CD14-positive monocyte (primary cell): ENCODE measurements at regions not wholly inside any gene's neighbourhood (a gene's known extent, or its start where the extent isn't known, plus 50 kb on each side); places are given as distances from the start of the nearest gene placed in this dataset.

Experiments used
- DNase-seq, 3 donors: peaks; one replicate each; pipeline ENCODE4 v3.0.0-alpha.2; 2011 to 2022
- H2AFZ ChIP-seq: 2 replicates; pipeline ENCODE4 v1.6.0; 2012; ENCODE audit warnings: mild to moderate bottlenecking, low read depth, low read length, inconsistent platforms; ENCODE audit not compliant: insufficient read depth, poor library complexity, severe bottlenecking
- H3K27ac ChIP-seq, 2 donors: 1 replicate in 1 of 2; 2 replicates in 1 of 2; pipeline ENCODE4 v1.5.1; 2012 to 2013; ENCODE audit warnings: low read length in 2 of 2, control low read depth in 1 of 2, inconsistent platforms in 1 of 2, low read depth in 1 of 2, mild to moderate bottlenecking in 1 of 2
- H3K27me3 ChIP-seq, 2 donors: one replicate each; pipeline versions ENCODE4 v1.6.0 to v1.6.1; 2011 to 2013; ENCODE audit warnings: low read length in 2 of 2; ENCODE audit not compliant: control insufficient read depth in 2 of 2, insufficient read depth in 2 of 2
- H3K36me3 ChIP-seq, 2 donors: replicated peaks in 1 of 2; 1 replicate in 1 of 2; 2 replicates in 1 of 2; pipeline versions ENCODE4 v1.5.1 to v1.6.1; 2012 to 2013; ENCODE audit warnings: low read length in 2 of 2, control low read depth in 1 of 2, inconsistent platforms in 1 of 2, mild to moderate bottlenecking in 1 of 2; ENCODE audit not compliant: insufficient read depth in 2 of 2, control insufficient read depth in 1 of 2
- H3K4me1 ChIP-seq, 2 donors: 1 replicate in 1 of 2; 2 replicates in 1 of 2; pipeline versions ENCODE4 v1.5.1 to v1.6.1; 2012 to 2013; ENCODE audit warnings: low read length in 2 of 2, control low read depth in 1 of 2, inconsistent platforms in 1 of 2, mild to moderate bottlenecking in 1 of 2, moderate library complexity in 1 of 2; ENCODE audit not compliant: insufficient read depth in 2 of 2, control insufficient read depth in 1 of 2
- H3K4me2 ChIP-seq: replicated peaks from 2 replicates; pipeline ENCODE3; 2012; ENCODE audit warnings: low read length, moderate library complexity, mild to moderate bottlenecking; ENCODE audit not compliant: poor library complexity, severe bottlenecking; ENCODE audit errors: extremely low read depth
- H3K4me3 ChIP-seq, 3 experiments: fragments of 200-600 bp in 1 of 3; sonication (generic) in 1 of 3; replicated peaks in 1 of 3; 1 replicate in 2 of 3; 2 replicates in 1 of 3; pipeline ENCODE4 v1.5.1; 2011 to 2013; ENCODE audit warnings: low read length in 3 of 3, mild to moderate bottlenecking in 3 of 3, control low read depth in 2 of 3, low read depth in 2 of 3, inconsistent platforms in 1 of 3, moderate library complexity in 1 of 3
- H3K79me2 ChIP-seq: 2 replicates; pipeline ENCODE4 v1.6.0; 2012; ENCODE audit warnings: mild to moderate bottlenecking, control low read depth, inconsistent platforms, low read length, moderate library complexity; ENCODE audit not compliant: insufficient read depth
- H3K9ac ChIP-seq: 2 replicates; pipeline ENCODE4 v1.6.0; 2017; ENCODE audit warnings: low read length, mild to moderate bottlenecking; ENCODE audit not compliant: insufficient read depth, poor library complexity, severe bottlenecking
- H3K9me3 ChIP-seq, 2 donors: replicated peaks in 1 of 2; 1 replicate in 1 of 2; 2 replicates in 1 of 2; pipeline versions ENCODE4 v1.5.1 to v1.6.1; 2012 to 2013; ENCODE audit warnings: low read length in 2 of 2, control low read depth in 1 of 2; ENCODE audit not compliant: control insufficient read depth in 1 of 2, insufficient read depth in 1 of 2
- H4K20me1 ChIP-seq: 2 replicates; pipeline ENCODE4 v1.6.0; 2012; ENCODE audit warnings: mild to moderate bottlenecking, low read length, control low read depth, moderate library complexity; ENCODE audit not compliant: insufficient read depth
- H3K27ac Mint-ChIP-seq, 7 donors: one replicate each; pipeline ENCODE4 v1.8.0; 2020; ENCODE audit warnings: mild to moderate bottlenecking in 7 of 7, mixed read lengths in 7 of 7, moderate library complexity in 6 of 7, inconsistent platforms in 2 of 7
- H3K27me3 Mint-ChIP-seq, 3 donors: one replicate each; pipeline ENCODE4 v1.8.0; 2021 to 2022; ENCODE audit warnings: low read depth in 3 of 3, mild to moderate bottlenecking in 3 of 3, mixed read lengths in 3 of 3, moderate library complexity in 3 of 3, inconsistent platforms in 1 of 3
- H3K36me3 Mint-ChIP-seq, 2 donors: one replicate each; pipeline ENCODE4 v1.8.0; 2020; ENCODE audit warnings: mixed read lengths in 2 of 2, inconsistent platforms in 1 of 2, mild to moderate bottlenecking in 1 of 2
- H3K4me1 Mint-ChIP-seq: one replicate; pipeline ENCODE4 v1.8.0; 2020; ENCODE audit warnings: mild to moderate bottlenecking, mixed read lengths
- H3K4me3 Mint-ChIP-seq, 2 donors: one replicate each; pipeline ENCODE4 v1.8.0; 2020; ENCODE audit warnings: mild to moderate bottlenecking in 2 of 2, mixed read lengths in 2 of 2, moderate library complexity in 1 of 2
- H3K9me3 Mint-ChIP-seq, 7 donors: one replicate each; pipeline ENCODE4 v1.8.0; 2020 to 2022; ENCODE audit warnings: mixed read lengths in 7 of 7, mild to moderate bottlenecking in 6 of 7, moderate library complexity in 6 of 7, inconsistent platforms in 2 of 7
- WGBS: methylation state at CpG from one replicate; pipeline ENCODE4 v1.1.5; 2013; ENCODE audit warnings: missing lambda C conversion rate; ENCODE audit not compliant: insufficient coverage; 5-methylcytosine and 5-hydroxymethylcytosine counted together
- intact Hi-C, 2 donors: fragments of 100-400 bp; cut with micrococcal nuclease; formaldehyde crosslinking; loops; one replicate each; pipeline versions ENCODE4 v1.15.0 to v1.15.1; 2023
- TF ChIP-seq, protein P1 (sequence below): fragments of 200-600 bp; IDR thresholded peaks from one replicate; pipeline ENCODE4 v1.8.0; 2022; ENCODE audit warnings: antibody characterized with exemption, mild to moderate bottlenecking

DNA sequence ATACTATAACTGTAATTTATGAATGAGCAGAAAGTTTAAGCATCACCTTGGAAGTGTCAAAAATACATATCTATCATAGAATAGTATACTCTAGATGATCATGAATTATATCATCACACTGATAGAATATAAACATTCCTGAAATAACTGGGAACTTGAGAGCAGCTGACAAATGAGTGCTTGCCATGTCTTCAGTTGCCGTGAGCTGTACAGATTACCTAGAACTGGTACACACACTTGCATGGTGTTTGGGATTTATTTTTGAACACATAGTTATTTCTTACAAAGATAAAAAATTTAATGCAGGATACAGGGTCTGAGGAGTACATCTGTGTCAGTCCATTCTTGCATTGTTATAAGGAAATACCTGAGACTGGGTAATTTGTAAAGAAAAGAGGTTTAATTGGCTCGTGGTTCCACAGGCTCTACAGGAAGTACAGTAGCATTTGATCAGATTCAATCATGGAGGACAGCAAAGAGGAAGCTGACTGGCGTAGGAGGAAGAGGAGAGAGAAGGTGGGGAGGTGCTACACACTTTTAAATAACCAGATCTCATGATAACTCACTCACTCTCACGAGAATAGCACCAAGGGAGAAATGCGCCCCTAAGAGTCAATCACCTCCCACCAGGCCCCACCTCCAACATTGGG is 60.4 kb upstream of the MBNL2 start:
- no peaks in the 10 kb centered on the region for H3K4me1 ChIP-seq
- Mint-ChIP-seq H3K4me3 (no peak overlapping the region), H3K4me1 (no peaks in the 10 kb centered on the region), H3K27me3 (peaks cover 4 to 7% (median 6%) of the 10 kb centered on the region in 3 donors), H3K27ac (no peak overlapping the region), H3K9me3 (peaks cover 0 to 10% (median 4%) of the 10 kb centered on the region in 7 donors), H3K36me3 (no peaks in the 10 kb centered on the region)
- no peaks in the 10 kb centered on the region for H4K20me1 ChIP-seq
- no peaks in the 10 kb centered on the region for H3K9me3 ChIP-seq
- no peak overlapping the region for H3K27ac ChIP-seq
- WGBS = no CpG with 5 or more reads among the region's 5 CpGs
- H3K4me2 ChIP-seq = no peak overlapping the region
- no peaks in the 10 kb centered on the region for H3K36me3 ChIP-seq
- no peaks in the 10 kb centered on the region for H3K27me3 ChIP-seq
- no peak overlapping the region for H3K9ac ChIP-seq
- H2AFZ ChIP-seq = no peak overlapping the region
- no peaks in the 10 kb centered on the region for H3K79me2 ChIP-seq
- intact Hi-C loops = no loop called here
- no peak overlapping the region for H3K4me3 ChIP-seq
- TF ChIP-seq, protein P1, sequence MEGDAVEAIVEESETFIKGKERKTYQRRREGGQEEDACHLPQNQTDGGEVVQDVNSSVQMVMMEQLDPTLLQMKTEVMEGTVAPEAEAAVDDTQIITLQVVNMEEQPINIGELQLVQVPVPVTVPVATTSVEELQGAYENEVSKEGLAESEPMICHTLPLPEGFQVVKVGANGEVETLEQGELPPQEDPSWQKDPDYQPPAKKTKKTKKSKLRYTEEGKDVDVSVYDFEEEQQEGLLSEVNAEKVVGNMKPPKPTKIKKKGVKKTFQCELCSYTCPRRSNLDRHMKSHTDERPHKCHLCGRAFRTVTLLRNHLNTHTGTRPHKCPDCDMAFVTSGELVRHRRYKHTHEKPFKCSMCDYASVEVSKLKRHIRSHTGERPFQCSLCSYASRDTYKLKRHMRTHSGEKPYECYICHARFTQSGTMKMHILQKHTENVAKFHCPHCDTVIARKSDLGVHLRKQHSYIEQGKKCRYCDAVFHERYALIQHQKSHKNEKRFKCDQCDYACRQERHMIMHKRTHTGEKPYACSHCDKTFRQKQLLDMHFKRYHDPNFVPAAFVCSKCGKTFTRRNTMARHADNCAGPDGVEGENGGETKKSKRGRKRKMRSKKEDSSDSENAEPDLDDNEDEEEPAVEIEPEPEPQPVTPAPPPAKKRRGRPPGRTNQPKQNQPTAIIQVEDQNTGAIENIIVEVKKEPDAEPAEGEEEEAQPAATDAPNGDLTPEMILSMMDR = no peak
- no peak for DNase-seq

DNA sequence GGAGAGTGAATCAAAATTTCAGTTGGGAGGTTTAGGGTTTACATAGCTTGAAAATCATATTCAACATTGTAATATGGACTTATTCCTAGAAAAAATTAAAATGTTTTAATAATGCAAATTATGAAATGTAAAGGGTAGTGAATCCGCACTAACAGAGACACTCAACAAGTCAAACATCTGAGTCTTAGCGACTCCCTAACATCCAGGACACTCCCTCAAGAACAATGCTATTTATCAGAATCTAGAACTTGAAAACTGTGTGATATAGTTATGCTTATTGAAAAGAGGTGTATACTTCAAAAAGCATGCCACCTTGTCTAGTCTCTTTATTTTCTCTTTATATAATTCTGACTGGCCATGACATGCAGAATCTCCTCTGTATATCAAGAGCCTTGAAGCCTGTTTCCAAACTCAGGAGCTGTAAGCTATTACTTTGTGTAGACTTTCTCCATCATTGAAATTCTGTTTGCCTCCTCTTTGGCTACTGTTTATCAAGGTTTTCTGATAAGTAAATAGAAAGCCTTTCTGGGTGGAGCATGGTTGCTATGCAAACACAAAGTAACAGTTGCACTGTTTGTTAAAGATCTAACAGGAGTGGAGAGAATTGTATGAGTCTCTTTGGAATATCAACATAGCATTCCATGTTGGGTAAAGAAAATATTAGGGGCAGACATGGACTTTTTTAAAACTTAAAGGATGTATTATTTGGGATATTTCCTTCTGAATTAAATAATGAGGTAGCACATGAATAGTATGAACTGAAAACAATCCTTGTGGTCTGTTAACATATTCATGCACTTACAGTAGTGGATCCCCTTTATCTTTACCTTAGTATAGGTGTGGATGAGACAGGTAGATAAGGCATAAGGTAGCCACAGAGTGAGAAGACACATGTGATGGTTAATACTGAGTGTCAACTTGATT is 56.4 kb upstream of the MBNL2 start:
- no CpG with 5 or more reads among the region's 2 CpGs for WGBS
- Histone ChIP-seq H3K27ac (no peak overlapping the region), H3K27me3 (no peaks in the 10 kb centered on the region), H3K79me2 (no peaks in the 10 kb centered on the region), H3K4me1 (no peaks in the 10 kb centered on the region), H3K4me2 (no peak overlapping the region), H3K36me3 (no peaks in the 10 kb centered on the region), H4K20me1 (no peaks in the 10 kb centered on the region), H3K9me3 (no peaks in the 10 kb centered on the region), H3K9ac (no peak overlapping the region), H2AFZ (no peak overlapping the region), H3K4me3 (no peak overlapping the region)
- no peaks in the 10 kb centered on the region for H3K4me1 Mint-ChIP-seq
- no peak overlapping the region for H3K4me3 Mint-ChIP-seq
- no peak for DNase-seq
- TF ChIP-seq, protein P1 = no peak
- intact Hi-C loops = no loop called here
- H3K27me3 Mint-ChIP-seq = peaks cover 7 to 11% (median 9%) of the 10 kb centered on the region in 3 donors
- H3K9me3 Mint-ChIP-seq = peaks cover 0 to 5% (median 4%) of the 10 kb centered on the region in 7 donors
- H3K36me3 Mint-ChIP-seq = no peaks in the 10 kb centered on the region
- H3K27ac Mint-ChIP-seq = no peak overlapping the region
